Breast epithelium (tissue), 4 donors: ENCODE measurements at regions not wholly inside any gene's neighbourhood (a gene's known extent, or its start where the extent isn't known, plus 50 kb on each side); places are given as distances from the start of the nearest gene placed in this dataset.

Experiments used
- DNase-seq, 2 donors: peaks; one replicate each; pipeline ENCODE4 v3.0.0-alpha.2; 2019; ENCODE audit warnings: low spot score in 2 of 2
- H3K27ac ChIP-seq, 2 donors: fragments of 200-600 bp; sonication (generic) in 1 of 2; one replicate each; pipeline ENCODE4 v1.5.1; 2016 to 2019; ENCODE audit warnings: mild to moderate bottlenecking in 1 of 2
- H3K27me3 ChIP-seq, 2 donors: fragments of 200-600 bp; sonication (generic) in 1 of 2; one replicate each; pipeline versions ENCODE4 v1.5.1 to v1.6.0; 2017 to 2019; ENCODE audit warnings: control low read depth in 1 of 2, mild to moderate bottlenecking in 1 of 2
- H3K36me3 ChIP-seq: fragments of 200-600 bp; one replicate; pipeline ENCODE4 v1.5.1; 2019
- H3K4me1 ChIP-seq, 2 donors: fragments of 200-600 bp; sonication (generic); one replicate each; pipeline ENCODE4 v1.5.1; 2016 to 2019; ENCODE audit warnings: control low read depth in 1 of 2
- H3K4me3 ChIP-seq, 3 donors: fragments of 200-600 bp; sonication (generic); 1 replicate in 2 of 3; 2 replicates in 1 of 3; pipeline ENCODE4 v1.5.1; 2016 to 2019; ENCODE audit warnings: mild to moderate bottlenecking in 3 of 3, moderate library complexity in 2 of 3
- H3K9me3 ChIP-seq, 2 donors: fragments of 200-600 bp; sonication (generic) in 1 of 2; one replicate each; pipeline ENCODE4 v1.5.1; 2016 to 2019; ENCODE audit warnings: control low read depth in 1 of 2
- CTCF ChIP-seq, 3 donors: fragments of 450-650 bp; IDR thresholded peaks; one replicate each; pipeline ENCODE4 v1.5.1; 2016 to 2017; ENCODE audit warnings: antibody characterized with exemption in 3 of 3, mild to moderate bottlenecking in 3 of 3, moderate library complexity in 3 of 3
- POLR2A ChIP-seq: fragments of 450-650 bp; IDR thresholded peaks from one replicate; pipeline ENCODE4 v1.6.1; 2016; ENCODE audit warnings: antibody characterized with exemption, mild to moderate bottlenecking, moderate library complexity
- POLR2AphosphoS5 ChIP-seq, 3 donors: sonication (generic); formaldehyde crosslinking; IDR thresholded peaks; one replicate each; pipeline ENCODE4 v1.6.1; 2017; ENCODE audit warnings: antibody characterized with exemption in 3 of 3
- intact Hi-C: fragments of 100-400 bp; cut with DNase I; formaldehyde crosslinking; loops from one replicate; pipeline ENCODE4 v1.15.1; 2023; ENCODE audit warnings: low total_unique reads

GRCh38 chr3:80230962-80231361 lies 463.2 kb upstream of the ROBO1 start:
- TF ChIP-seq CTCF (IDR thresholded peaks at IDR 0.05) (no peak), POLR2AphosphoS5 (IDR thresholded peaks at IDR 0.05) (no peak), POLR2A (no peak)
- no peaks in the 10 kb centered on the region for H3K9me3 ChIP-seq
- no peaks in the 10 kb centered on the region for H3K27me3 ChIP-seq
- no peak for DNase-seq
- intact Hi-C loops = no loop called here
- no peaks in the 10 kb centered on the region for H3K36me3 ChIP-seq
- H3K4me1 ChIP-seq = no peaks in the 10 kb centered on the region
- H3K27ac ChIP-seq = no peak overlapping the region
- no peak overlapping the region for H3K4me3 ChIP-seq

DNA sequence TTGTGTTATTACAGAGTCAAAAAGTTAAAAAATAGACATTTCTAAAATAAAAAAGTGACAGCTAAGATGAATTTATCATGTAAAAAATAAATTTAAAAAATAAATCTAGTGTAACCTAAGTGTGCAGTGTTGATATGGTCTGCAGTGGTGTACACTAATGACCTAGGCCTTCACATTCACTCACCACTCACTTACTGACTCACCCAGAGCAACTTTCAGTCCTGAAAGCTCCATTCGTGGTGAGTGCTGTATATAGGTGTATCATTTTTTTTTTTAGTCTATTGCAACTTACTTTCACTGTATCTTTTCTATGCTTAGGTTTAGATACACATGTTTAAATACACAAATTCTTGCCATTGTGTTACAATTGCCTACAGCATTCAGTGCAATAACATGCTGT lies 459.4 kb upstream of the ROBO1 start:
- intact Hi-C loops = no loop called here
- no peaks in the 10 kb centered on the region for H3K4me1 ChIP-seq
- no peak for DNase-seq
- no peak overlapping the region for H3K27ac ChIP-seq
- H3K9me3 ChIP-seq = no peaks in the 10 kb centered on the region
- H3K36me3 ChIP-seq = no peaks in the 10 kb centered on the region
- TF ChIP-seq POLR2A (no peak), CTCF (IDR thresholded peaks at IDR 0.05) (no peak), POLR2AphosphoS5 (IDR thresholded peaks at IDR 0.05) (no peak)
- no peaks in the 10 kb centered on the region for H3K27me3 ChIP-seq
- H3K4me3 ChIP-seq = no peak overlapping the region

DNA sequence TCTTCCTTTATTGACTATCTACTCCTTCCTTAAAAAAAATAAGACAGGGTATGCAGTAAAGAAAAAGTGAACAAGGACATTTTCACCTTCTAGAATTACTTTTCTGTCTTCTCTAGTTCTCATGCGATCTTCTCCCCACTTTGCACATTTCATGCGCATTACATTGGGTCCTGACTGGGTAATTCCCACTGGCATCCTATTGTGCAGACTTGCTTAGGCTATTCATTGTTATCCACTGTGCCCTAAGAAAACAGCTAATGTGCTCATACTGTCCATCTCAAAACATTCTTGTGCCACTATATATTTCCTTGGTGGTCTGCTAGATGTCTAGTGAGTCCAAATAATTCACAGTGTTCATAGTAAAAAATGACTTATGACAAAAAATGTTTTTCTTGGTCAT lies 447.4 kb upstream of the ROBO1 start:
- DNase-seq = no peak
- intact Hi-C loops = no loop called here
- Histone ChIP-seq H3K27me3 (no peaks in the 10 kb centered on the region), H3K4me3 (no peak overlapping the region), H3K36me3 (no peaks in the 10 kb centered on the region), H3K4me1 (no peaks in the 10 kb centered on the region), H3K9me3 (no peaks in the 10 kb centered on the region), H3K27ac (no peak overlapping the region)
- TF ChIP-seq POLR2A (no peak), CTCF (IDR thresholded peaks at IDR 0.05) (no peak), POLR2AphosphoS5 (IDR thresholded peaks at IDR 0.05) (no peak)

DNA sequence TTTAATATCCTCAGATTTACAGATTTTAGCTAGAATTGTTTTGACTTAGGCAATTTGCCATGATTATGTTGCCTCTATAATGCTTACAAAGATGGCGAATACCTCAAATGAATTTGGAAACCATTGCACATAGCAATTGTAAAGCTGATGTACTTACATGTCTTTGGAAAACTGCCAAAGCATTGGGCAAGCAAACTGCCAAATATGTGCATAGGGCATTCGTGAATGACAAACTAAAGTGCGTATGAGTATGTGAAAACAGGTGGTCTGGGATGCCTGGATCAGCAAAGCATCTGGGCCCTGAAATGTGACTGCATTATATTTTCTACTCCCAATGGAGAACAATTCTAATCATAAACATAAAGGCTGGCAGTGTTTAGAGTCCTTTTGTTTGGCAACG lies 445.3 kb upstream of the ROBO1 start:
- intact Hi-C loops = no loop called here
- H3K27ac ChIP-seq = no peak overlapping the region
- no peaks in the 10 kb centered on the region for H3K9me3 ChIP-seq
- no peaks in the 10 kb centered on the region for H3K27me3 ChIP-seq
- H3K36me3 ChIP-seq = no peaks in the 10 kb centered on the region
- H3K4me3 ChIP-seq = no peak overlapping the region
- DNase-seq = no peak
- no peak for TF ChIP-seq POLR2A
- H3K4me1 ChIP-seq = no peaks in the 10 kb centered on the region

DNA sequence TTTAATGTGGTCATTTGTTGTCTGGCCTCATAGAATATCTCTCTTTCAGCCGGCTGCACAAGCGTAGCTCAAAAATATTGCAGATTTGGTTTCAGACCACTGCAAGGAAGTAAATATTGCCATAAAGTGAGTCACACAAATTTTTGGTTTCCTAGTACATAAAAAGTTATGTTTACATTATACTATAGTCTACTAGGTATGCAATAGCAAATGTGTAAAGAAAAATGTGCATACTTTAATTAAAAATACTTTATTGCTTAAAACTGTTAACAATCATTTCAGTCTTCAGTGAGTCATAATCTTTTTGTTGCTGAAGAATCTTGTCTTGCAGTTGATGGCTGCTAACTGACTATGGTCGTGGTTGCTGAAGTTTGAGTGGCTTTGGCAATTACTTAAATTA lies 425.1 kb upstream of the ROBO1 start:
- intact Hi-C loops = no loop called here
- no peak for DNase-seq
- Histone ChIP-seq H3K9me3 (no peaks in the 10 kb centered on the region), H3K27ac (no peak overlapping the region), H3K4me3 (no peak overlapping the region), H3K27me3 (no peaks in the 10 kb centered on the region), H3K36me3 (no peaks in the 10 kb centered on the region), H3K4me1 (no peaks in the 10 kb centered on the region)
- TF ChIP-seq POLR2AphosphoS5 (IDR thresholded peaks at IDR 0.05) = no peak
- TF ChIP-seq POLR2A = no peak
- no peak for TF ChIP-seq CTCF (IDR thresholded peaks at IDR 0.05)

DNA sequence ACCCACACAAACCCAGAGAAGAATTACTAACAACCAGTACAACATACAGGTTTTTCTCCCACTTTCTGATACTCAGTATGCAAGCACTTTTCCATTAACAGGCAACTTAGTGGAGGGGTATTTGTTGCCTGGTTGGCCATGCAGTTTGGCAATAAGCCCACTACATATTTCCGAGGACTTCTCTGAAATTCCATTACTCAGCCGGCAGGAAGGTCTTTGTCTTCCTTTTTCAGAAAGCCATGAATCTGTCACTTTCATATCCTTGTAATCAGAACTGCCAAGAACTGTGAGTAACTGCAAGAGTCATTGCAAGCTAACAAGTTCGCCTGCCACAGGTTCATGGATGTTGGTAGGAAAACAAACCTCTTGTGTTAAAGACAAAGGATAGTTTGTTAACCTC lies 422.3 kb upstream of the ROBO1 start:
- H3K27ac ChIP-seq = no peak overlapping the region
- H3K4me3 ChIP-seq = no peak overlapping the region
- no peaks in the 10 kb centered on the region for H3K36me3 ChIP-seq
- intact Hi-C loops = no loop called here
- TF ChIP-seq POLR2AphosphoS5 (IDR thresholded peaks at IDR 0.05) = no peak
- no peak for TF ChIP-seq POLR2A
- TF ChIP-seq CTCF (IDR thresholded peaks at IDR 0.05) = no peak
- no peaks in the 10 kb centered on the region for H3K9me3 ChIP-seq
- no peak for DNase-seq
- no peaks in the 10 kb centered on the region for H3K4me1 ChIP-seq
- H3K27me3 ChIP-seq = no peaks in the 10 kb centered on the region
